GM19463 (cell line): ENCODE measurements at regions not wholly inside any gene's neighbourhood (a gene's known extent, or its start where the extent isn't known, plus 50 kb on each side); places are given as distances from the start of the nearest gene placed in this dataset.

Experiments
- ATAC-seq: cut with Tn5 transposase; IDR thresholded peaks from one replicate; pipeline ENCODE4 v1.9.1; 2021; ENCODE audit warnings: mild to moderate bottlenecking, moderate library complexity; ENCODE audit not compliant: unreplicated experiment

DNA sequence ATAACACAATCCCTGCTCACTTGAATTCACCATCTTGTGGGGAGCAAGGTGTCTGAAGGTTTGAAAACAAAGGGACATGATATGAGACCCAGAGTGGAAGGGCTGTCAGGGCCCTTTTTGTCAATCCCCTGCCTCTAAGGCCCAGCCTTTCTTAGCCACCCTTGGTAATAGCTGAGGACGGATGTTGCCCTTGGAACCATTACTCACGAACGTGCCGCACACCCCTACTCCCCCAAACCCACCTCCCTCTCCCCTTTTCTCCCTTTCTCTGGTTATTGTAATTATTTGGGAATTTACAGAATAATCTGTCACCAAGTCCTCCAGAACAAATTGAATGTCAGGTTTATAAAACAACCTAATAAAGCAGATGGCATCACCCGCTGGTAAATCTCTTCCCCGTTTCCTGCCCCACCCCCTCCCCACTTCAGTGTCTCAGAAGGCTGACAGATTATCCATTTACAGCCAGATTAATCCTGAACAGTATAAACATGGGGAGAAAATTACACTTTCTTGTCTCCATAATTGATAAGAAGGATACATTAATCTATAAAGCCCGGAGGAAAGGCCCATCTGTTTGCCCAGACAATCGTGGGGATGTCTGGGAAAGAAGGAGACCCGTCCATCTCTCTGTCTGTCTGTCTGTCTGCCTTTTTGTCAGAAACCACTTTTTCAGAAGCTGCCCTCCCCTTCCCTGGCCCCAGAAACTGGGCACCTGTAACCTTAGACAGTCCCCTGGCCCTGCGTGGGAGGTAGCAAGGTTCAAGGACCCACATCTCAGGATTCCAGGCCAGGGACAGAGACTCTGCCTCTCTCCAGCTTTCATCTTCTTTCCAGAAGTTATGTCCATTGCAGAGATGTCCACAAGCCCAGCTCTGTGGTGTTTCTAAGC, 60.6 kb upstream of the CD34 start:
- ATAC-seq, result no peak

DNA sequence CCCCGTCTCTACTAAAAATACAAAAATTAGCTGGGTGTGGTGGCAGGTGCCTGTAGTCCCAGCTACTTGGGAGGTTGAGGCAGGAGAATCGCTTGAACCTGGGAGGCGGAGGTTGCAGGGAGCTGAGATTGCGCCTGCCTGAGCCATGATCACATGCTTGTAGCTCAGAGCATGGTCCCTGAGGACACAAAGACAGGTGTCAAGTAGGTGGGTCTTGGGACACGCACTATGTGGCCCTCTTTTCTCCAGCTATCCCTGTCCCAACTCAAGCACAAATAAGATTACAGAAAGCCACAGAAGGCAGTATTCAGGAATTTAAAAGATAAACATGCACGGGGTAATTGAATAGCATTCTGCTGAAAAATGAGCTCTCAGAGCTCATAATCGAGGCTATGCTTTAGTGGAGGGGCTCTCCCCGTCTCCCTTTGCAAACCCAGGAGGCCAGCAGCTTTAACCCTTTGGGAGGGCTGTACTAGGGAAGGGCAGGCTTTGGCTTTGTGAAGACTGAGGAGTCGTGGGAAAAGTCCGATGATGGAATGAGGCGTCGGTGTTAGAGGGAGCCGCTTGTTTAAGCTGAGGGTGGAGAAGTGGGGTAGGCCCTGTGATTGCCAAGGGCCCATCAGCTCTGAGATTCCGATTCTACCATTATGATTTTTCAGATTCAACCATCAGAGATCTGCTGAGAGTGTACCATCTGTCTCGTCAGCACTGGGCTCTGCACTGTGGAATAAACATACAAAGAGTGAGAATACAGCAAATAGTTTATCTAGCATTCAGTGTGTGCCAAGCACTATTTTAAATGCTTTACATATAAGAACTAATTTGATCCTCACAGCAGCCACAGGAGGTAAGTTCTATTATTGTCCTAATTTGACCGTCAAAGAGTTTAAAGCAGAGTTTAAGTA, 59.7 kb upstream of the CD34 start:
- ATAC-seq, result no peak

DNA sequence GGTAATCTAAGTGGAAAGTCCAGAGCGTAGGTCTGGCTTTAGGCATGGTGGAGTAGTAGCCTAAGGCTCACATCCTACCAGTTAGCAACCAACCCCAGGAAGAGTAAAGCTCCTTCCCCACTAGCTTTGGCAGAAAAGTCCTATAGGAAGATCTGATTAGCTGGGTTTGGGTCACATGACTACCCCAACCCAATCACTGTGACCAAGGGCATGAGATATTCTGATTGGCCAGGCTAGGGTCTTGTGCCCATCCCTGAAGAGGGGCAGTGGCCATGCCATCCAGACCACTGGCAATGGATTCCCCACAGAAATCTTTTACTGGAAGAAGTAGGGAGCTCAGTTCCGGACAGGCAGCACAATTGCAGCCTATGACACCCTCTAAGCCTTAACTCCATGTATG, 58.6 kb upstream of the CD34 start:
- no peak for ATAC-seq

DNA sequence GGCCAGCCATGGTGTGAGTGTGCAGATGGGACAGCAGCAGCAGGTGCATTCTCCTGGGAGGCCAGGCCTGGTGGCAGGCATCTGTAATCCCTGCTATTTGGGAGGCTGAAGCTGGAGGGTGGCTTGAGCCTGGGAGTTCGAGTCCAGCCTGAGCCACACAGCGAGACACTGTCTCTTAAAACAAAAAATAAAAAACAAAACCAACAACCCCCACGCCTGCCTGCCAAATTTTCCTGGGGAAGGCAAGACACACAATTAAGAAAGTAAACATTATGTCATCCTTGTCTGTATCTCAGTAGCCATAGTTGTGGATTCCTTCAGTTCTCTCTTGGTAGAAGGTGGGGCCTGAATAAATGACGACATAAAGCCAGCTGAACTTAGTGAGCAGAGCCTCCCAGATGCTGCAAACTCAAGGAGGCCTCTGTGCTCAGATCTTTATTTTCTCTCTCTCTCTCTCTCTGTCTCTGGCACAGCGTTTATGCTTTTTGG, 57.6 kb upstream of the CD34 start:
- ATAC-seq, result no peak

DNA sequence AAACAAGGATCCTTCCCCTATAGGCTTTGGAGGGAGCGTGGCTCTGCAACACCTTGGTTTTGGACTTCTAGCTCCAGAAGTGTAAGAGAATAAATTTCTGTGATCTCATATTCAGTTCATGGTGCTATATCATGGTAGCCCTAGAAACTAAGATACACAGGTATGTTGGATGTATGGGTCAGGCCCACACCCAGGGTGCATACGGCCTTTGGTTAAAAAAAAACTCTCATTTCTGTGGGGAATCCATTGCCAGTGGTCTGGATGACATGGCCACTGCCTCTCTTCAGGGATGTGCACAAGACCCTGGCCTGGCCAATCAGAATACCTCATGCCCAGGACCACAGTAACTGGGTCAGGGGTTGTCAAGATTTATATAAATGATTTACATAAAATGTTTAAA, 56.8 kb upstream of the CD34 start:
- ATAC-seq, result no peak

DNA sequence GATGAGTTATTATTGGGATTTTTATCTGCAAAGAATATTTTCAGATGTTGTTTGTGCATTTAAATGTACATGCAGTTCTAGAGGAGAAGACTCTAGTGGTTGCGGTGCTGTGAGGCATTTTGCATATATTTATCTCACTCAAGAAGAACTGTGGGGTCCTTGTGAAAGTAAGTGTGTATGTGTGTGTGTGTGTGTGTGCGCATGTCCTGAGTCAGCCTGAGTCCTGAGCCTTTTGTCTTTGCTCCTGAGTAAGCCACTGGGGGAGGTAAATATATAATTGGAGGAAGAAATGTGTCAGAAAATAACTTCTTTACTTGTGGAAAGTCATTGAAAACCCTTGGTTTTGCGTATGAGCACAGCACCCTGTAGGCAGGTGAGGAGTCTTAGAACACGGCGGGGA, 55.6 kb upstream of the CD34 start:
- ATAC-seq, result no peak

DNA sequence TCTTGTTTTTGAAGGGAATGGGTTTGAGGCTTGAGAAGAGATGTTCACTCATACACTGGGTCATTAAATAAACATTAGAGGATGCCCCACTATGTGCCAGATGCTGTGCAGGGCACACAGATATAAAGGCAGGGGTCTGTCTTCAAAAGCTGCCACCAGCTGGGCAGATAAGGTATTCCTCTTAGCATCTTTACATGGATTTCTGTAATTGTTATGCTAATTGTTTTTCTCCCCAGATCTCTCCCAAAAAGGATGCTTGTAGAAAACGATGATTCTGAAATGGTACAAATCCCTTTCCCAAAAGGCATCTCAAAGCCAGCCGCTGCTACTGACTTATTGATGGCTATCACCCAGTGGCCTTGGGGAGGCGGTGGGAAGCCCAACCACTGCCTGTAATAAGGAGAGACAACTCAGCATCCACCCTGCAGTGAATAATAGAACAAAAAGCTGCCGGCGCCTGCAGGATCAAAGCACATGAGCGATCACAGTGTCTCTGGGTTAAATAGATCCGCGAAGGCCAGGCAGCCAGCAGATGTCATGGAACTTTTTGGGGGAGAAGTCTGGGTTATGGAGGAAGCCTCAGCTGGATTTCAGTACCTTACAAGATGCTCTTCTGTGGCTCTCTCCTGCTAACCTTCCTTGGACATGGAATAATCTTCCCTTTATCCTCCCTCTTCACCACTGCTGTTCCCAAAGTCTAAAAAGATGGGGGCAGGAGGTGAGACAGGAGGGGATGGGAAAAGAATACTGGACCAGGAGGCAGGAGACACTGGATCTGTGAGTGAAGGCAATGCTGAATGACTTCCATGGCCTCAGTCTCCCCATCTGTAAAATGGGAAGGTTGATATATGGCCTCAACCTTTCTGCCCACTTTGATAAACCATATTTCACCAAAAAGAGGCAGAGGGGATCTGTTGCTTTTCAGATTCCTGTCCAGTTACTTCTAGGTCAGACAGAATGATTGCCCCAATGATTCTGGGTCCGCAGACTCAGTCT, 54.8 kb upstream of the CD34 start:
- ATAC-seq, result no peak

DNA sequence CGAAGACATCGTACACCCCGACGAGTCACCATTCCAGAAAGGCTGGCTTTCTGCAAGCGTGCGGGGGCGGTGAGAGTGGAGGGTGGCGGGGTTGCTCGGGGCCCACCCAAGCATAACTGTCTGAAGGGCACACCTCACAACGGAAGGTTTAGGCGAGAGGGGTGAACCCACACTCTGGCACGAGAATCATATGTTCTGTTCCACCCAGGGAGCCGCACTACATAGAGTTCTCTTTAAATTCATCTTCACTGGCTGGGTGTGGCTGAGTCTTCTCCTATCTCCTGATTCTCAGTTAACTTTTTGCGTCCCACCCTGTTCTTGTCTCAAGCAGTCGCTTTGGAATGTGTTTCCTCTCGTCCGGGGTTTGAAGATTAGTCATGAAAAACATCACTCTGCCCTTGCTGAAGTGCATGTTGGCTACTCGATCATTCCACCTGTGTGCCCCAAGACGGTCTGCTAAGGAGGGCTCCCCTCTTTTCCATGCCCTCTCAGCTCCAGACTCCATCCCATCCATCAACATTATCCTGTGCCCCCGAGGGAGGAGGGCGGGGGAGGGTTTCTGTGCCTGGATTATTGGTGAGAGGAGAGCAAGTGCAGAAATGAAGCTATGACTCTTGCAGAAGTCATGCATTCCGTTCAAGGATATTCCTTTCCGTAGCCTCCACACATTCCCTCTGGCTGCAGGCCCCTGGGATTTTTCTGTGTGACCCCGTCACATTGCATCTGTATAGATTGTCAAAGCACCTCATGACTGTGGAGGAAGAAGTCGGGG, 53.5 kb upstream of the CD34 start:
- ATAC-seq, result no peak

DNA sequence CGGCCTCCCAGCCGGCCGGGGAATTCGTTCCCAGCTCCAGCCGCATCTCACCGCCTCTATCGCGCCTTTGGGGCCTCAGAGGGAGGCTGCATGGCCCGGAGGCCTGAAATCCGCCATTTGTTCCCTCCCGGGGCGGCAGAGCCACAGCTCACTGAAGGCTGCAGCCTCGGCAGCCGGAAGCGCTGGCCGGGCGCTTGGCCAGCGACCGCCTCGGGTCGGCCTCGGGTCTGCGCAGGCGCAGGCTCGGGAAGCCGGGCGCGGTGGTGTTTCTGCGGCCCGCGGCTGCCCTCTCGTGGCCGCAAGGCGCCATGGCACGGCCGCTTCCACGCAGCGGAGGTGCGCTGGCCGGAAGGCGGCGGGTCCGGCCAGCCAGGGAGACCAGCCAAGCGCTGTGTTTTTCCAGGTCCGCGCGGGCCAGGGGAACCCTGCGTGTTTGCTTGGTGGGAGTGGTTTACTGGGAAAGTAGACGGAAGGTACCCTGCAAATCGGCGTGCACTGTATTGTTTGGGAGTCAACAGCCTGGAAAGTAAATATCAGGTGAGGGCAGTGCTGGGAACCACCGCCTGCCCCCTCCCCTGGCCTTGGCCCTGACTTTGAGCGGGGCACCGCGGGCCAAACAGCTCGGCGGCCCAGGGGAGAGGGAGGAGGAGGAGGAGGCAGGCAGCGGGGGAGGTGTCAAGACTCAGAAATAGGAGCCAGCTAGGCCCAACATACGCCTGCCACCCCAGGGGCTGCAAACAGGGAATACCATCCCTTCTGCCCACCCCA, 52.7 kb upstream of the CD34 start:
- peak; percentile 91 for ATAC-seq

DNA sequence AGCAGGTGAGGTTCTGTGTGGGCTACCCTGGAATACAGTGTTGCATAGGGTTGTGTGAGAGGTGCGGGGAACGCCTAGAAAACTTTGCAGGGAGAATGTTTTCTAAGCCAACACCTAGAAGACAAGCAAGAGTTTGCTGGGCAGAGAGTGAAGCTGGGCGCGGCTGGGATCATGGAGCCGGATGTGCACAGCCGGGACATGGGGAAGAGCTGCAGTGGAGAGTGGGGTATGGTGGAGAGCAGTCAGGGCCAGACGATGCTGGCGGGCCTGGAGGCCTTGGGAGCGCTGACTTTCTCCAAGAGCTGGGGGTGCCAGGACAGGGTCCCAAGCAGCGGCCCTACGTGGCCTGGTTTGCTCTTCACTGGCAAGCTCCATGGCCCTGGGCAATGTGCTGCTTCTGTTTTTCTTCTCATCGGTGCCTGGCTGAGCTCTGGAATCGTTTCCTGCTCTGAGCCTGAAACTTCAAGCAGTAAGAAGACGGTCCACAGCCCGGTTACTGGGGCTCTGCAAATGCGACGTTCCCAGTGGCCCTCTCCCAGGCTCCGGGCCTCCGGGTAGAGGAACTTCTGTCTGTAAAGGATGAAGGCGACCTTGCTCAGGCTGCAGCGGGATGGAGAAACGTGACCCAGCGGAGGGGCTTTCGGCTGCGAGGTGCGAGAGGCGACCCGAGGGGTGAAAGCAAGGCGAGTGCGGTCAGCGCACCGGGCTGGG, 51.9 kb upstream of the CD34 start:
- ATAC-seq, result peak; percentile 14
